HG03457 (cell line): ENCODE measurements at regions not wholly inside any gene's neighbourhood (a gene's known extent, or its start where the extent isn't known, plus 50 kb on each side); places are given as distances from the start of the nearest gene placed in this dataset.

Source experiments
- ATAC-seq: cut with Tn5 transposase; IDR thresholded peaks from one replicate; pipeline ENCODE4 v1.9.1; 2021; ENCODE audit warnings: moderate number of reproducible peaks; ENCODE audit not compliant: unreplicated experiment

DNA sequence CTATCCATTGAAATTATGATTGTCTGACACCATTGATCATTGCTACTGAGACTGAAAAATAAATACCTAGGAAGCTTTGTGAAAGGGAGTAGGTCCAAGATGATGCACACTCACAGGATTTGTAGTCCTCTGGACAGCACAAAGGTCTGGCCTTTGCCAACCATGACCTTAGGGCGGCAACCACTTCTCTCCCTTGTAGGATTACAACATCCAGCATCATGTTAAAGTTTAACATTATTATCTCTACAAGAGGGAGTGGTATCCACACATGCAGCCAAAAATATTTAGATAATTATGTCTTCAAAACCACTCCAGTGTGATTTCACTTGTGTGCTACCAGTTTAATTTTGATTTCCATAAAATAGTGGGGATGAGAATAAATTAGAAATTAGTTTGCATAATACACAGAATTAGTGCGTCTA is 51.1 kb upstream of the NHSL1 start:
- ATAC-seq, result no peak

DNA sequence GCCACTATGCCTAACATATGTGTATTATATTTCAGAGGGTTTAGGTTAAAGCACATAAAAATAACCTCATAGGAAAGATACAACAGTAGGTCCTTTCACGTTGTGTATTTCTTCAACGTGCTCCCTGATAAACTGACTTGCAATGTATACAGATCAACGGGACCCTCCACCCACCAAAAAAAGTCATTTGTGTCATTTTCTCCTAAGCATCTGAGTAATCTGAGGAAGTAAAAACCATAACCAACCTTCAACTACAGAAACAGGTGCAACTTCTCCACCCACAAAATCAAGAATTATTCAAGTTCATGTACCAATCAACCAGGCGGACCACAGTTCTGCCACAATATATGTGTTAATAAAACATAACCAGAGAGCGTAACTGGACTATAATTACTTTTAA is 54.9 kb upstream of the NHSL1 start:
- no peak for ATAC-seq

DNA sequence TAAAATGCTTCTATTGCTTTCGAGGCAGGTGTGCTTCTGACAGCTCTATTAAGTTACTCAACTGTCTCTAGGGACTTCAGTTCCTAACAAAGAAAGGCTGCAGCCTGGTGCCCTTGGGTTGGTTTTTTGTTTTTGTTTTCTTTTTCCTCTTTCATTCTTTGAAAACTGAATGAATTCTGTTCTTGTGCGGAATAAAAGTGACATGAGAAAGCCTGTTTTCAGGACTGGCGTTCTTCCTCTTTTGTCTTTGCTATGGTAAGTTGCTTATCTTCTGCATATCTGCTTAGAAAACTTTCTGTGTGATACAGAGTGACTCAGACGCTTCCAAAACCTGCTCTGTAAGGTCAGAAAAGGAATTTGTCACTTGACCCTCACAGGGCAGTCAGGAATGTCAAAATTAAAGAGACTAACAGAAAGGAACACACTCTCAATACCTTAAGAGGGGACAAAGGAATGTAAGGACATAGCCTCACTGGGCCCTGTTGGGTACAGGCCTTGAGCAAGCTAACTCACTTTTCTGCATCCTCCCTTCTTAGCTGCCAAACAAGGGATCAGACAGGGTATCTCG is 56.2 kb upstream of the NHSL1 start:
- ATAC-seq, result no peak

DNA sequence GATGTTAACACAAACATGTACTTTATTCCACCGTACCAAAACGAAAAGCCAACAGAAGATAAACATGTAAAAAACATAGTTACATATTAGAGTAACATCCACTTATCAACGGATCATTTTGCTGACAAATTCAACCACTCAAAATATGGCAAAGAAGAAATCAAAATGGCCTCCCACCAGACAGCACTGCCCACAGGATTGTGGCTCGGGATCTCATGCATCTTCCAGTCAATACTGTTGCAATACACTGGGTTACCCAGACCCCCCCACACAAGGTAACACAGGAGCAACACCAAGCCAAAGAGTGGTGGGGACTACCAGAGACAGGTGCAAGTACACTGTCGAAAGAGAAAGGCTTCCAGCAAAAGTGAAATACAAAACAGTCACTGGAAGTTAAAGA is 57.9 kb upstream of the NHSL1 start:
- ATAC-seq, result no peak

DNA sequence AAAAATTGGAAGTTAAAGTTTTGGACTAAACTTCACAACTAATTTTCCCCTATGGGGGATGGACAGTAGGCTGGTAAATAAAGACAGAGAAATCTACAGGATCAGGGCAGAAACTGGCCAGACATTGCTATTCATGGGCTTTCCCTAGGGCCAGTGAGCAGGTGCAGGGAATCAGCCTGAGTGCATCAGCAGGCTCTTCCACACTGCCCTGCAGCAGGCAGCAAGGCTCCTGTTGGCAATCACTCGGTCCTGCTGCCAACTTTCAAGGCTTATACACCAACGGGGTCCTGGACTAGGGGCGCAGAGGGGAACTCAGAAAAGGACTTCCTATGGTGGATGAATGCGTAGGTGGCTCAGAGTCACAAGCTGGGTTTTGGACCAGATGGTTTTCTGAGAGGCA is 59.8 kb upstream of the NHSL1 start:
- no peak for ATAC-seq

DNA sequence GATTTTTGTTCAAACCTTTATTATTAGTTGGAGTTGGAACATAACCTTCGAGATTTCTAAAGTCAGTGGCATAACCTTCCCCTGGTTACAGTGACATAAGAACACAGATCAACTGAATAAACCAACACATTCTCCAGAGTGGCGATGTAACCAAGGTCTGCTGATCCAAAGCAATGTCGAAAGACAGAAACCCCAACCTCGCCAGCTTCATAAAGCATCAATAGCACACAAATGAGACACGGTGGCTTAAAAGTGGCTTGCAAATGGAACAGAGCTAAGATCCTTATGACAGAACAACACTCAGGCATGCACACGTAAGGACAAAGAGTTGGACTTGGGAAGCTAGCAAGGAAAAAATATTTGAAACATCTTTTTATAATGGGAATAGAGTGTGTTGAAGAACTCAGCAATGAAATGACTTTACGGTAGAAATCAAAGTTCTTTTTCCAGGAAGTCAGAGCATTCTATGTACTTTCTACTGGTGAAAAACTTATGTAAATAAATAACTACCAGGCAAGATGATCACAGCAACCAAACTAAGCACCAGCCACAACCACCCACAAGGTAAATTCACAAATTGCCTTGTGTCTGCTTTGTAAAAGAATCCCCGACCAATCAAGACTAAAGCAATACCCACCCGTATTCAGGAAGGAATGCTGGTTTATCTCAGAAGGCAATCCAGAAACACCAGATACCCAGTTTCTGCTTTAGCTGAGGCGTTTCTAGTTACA is 61.0 kb upstream of the NHSL1 start:
- ATAC-seq, result no peak

DNA sequence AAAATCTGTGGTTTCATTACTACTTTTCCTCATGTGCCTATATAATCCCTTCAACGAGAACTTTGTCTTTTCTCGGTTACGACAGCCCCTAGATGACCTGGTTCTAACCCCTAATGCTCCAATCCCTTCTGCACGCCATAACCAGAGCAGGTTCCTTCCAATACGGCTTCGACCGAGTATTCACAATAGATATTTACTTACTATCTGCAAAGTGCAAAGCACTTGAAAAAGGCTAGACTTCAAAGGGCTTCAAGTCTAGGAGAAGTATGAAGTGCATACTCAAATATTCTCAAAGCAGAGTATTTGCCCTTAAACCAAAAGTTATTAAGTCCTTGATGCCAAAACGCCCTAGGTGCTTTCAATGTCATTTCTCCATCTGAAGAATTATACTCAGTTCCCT is 63.4 kb upstream of the NHSL1 start:
- ATAC-seq, result no peak

DNA sequence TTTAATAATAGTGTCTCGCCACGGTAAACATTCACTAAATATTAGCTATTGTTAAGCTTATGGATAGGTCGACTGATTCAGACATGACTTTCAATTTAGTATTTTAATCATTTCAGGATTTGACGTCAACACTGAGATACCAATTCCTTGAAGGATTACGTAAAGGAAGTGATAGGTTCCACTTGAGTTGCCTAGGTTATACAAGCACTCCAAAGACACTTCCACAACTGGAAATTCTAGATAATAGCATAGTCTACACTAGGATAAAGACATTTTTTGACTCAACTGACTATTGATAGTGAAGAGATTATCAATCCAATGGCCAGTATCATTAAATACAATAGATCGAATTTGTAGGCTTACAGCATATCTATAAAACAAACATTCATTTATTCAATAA is 63.9 kb upstream of the NHSL1 start:
- ATAC-seq, result no peak

DNA sequence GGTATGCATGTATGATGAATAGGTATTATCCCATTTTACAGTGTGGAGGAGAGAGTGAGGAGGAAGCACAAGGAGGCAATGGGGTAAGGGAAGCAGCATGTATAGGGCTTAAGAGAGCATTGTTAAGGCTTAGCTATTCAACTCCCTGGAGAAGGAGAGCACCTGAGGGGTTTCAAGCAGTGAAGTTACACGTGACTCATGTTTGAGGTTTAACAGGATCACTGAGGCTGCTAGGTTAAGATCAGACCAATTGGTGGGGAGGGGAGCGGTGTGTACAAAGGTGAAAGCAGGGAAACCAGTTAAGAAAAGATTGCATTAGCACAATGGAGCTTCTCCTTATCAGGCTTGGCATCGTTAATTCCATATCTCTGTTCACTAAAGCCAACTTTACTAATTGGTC is 64.4 kb upstream of the NHSL1 start:
- no peak for ATAC-seq

DNA sequence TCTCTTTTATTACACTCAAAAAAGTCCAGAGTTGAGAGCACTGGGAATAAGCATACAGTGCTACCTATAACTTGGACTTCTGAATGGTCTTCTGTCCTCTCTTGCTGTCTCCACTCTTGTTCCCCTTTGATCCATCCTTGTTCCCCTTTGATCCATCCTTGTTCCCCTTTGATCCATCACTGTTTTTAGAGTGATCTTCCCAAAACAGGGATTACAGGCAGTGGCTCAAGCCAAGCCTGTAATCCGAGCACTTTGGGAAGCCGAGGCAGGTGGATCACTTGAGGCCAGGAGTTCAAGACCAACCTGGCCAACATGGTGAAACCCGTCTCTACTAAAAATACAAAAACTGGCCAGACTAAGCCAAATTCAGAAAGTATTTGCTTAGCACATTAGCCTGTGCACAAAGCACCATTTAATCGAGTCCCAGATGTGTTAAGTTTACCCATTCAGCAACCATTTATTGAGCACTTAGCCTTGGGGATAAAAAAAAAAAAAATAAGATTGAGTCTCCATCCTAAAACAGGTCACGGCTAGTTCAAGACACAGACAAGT is 65.0 kb upstream of the NHSL1 start:
- ATAC-seq, result no peak

DNA sequence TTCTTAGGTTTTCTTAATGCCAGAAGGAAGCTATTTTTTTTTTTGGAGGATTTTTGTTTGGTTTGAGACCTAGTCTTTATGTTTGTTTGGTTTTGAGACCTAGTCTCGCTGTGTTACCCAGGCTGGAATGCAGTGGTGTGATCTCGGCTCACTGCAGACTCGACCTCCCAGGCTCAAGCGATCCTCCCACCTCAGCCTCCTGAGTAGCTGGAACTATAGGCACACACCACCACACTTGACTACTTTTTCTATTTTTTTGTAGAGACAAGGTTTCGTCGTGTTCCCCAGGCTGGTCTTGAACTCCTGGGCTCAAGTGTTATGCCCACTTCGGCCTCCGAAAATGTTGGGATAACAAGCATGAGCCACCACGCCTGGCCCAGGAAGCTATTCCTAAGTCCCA is 67.8 kb upstream of the NHSL1 start:
- no peak for ATAC-seq

DNA sequence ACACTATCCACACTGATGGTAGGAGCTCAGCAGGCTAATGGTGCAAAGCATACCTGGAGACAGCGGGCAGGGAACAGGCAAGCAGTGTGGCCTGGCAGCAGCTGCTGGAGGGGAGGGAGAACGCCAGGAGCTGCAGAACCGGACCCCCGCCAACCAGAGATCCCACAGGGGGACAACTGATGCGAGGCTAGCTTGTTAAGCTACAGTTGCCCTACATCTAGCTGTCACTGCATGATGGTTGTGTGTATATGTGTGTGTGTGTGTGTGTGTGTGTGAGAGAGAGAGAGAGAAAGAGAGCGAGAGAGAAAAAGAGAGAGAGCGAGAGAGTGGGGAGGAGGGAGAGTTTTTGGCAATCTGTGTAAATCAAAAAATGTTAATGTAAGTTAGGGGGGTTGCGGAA is 69.7 kb upstream of the NHSL1 start:
- ATAC-seq, result no peak

DNA sequence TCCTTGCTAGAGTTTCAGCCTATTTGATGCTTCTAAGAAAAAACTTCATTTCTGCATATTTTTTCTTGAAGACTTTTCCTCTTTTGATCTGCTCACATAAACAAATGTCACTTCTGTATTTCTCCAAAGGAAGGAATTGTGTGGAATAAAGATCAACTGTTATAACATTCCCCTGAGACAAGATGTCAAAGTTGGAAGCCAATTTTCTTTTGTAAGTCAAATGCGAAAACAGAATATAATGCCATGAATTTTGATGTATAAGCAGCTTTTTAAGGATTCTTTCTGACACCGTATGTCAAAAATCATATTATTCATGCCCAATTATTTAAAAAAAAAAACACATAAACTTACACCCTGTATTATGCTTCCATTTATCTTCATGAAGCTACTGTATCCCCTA is 70.3 kb upstream of the NHSL1 start:
- no peak for ATAC-seq

DNA sequence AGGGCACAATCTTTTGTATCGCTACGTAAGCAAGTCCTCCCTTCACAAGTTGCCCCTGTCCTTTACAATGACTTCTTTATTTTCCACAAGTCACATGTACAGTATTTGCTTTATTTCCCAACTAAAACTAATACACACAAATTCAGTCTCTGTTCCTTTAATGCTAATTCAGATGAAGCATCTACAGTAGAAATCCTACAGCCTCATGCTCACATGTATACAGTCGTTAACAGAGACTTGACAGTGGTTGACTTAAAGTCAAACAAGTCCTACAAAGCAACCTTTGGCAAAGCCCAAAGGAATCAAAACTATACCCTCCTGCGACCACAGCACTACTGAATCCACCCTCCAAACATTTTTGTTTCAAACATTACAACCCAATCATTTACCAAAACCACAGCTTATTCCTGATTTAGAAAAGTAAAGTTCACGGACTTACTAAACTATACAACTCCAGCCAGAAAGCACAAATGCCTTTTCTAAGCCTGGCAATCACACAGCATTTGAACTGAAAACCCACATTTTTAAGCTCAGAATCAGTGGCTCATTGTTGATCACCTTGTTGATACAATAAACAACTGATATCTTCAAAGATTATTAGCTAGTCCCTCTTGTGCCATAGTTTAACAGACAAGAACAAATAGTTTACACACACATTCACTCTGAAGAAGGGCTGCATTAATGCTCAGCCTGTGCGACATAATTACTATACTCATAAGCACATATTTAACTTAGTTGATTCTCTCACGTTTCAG is 70.9 kb upstream of the NHSL1 start:
- no peak for ATAC-seq

DNA sequence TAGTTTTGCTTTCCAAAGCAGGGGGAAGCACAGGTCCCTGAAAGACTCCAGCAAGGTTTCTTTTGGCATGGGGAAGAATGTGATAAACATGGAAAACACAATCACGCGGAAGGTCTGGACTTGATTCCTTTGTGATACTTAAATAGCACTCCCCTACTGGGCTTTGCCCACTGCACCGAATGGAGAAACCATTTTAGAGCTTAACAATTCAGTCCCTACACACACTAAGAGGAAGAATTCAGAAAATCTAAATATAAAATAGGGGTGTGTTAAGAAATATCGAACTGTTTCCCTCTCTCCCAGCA is 71.4 kb upstream of the NHSL1 start:
- no peak for ATAC-seq

DNA sequence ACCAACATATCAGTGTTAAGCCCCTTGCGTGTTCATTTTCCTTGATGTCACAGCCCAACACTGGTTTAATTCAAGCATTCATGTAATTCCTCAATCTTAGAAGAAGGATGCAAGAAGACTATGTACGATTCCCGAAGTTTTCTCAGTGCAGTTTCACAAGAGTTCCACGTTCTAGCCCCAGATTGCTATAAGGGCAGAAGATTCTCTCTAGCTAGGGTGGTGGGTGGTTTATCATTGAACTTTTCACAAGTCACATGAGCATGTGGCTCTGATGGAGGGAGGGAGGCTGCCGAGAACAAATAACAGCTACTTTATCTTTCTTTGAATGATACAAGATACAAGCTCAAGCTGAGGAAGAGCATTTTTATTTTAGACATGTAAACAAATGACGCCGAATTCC is 71.9 kb upstream of the NHSL1 start:
- no peak for ATAC-seq

DNA sequence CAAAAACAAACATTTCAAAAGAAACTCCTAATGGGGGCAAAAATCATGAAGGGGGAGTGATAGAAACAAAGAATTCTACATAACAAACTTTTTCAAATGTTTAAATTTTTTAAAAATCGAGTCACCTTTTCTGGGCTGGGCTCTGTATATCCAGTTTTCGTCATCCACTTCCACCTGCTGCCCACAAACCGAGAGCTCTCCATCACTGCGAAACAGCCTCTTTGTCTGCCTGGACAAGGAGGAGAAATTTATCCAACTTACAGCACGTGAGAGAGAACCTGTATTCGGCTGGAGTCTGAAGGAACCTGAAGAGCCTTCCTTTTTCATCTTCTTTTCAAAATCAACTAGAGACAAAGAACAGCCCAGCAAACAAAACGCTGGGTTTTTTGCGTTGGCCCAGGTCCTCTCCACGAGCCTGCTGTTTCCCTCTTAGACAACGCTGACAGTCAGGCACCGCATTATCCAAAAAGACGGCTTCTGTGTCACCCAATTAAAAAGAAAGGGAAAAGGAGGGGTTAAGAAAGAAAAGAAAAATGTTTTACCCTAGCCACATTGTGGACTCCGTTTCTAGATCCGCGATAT is 72.4 kb upstream of the NHSL1 start:
- no peak for ATAC-seq

DNA sequence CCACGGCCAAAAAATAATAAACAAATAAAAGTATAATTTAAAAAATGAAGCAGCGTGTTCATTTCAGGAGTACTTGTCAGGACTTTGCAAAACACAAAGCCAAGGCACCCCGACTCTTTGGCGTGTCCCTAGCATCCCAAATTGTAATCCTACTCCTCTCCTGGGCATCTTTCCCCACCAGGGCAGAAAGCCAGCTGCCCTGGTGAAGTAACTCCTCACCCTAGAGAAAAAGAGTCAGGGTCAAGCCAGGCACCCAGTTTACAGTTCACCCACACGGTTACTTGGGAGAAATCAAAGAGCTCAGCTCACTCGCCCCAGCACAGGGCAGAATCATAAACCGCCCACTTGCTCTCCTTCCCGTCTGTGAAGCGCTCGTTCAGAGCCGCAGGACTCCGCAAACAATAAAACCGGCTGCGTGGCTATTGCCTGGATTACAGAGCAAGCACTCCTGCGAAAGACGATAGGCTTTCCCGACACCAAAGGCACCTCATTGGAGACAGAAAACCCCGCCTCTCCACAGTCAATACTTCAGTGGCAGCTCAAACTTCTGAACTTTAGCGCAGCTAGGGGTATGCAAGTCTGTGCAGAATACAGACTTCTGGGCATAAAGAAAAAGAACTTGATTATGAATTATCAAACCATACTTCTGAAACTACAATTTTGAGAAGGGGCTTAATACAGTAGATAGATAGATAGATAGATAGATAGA is 73.0 kb upstream of the NHSL1 start:
- no peak for ATAC-seq

DNA sequence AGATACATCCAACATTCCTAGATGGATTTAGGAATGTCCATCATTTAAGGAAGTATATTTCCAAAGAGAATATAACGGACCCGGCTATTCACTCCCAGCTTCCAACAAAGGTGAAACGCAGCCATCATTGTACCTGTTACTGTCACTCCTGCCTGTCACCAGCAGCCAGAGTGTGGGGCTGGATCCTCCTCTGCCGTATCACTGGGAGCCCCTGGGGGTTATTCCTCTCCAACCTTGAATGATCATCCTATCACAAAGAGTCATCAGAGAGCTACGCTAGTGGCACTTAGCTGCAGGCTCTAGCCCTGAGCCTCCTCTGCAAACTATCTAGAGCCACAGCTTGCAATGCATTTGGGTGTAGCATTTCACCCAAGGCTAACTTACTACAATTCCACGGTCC is 73.6 kb upstream of the NHSL1 start:
- no peak for ATAC-seq

DNA sequence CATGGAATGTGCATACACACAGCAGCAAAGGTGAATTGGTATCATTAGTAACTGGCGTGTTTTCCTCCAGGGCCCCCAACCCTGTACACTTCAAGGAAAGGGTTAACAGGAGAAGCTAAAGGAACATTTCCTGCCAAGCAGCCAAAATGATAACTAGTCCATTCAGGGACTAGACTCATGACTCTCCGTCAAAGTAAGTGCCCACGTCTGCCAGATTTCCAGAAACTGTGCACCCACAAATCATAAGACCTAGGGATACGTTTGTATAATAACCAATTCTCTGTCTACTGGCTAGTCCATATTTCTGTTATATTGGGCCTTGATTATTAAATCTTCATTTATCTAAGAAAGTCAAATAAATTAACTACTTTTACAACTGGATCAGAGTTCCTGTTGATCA is 76.0 kb upstream of the NHSL1 start:
- ATAC-seq, result no peak

DNA sequence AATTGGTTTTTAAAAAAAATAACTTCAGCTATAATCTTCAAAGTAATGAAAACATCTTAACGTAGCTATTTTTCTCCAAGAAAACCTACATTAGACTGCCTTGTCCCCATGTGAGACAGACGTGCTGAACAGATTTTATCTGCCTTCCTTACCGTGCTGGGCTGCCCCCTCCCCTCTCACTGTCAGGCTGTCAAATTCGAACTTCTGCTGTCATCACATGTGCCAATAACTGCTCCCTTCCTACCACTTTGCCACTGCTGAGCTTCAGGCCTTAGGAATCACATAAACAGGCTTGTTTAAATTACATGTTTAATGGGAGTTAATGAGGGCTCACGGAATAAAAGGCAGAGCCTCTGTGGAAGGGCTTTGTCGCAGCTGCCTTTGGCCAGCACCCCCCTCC is 77.0 kb upstream of the NHSL1 start:
- no peak for ATAC-seq
